ENCODE measurements at regions not wholly inside any gene's neighbourhood (a gene's known extent, or its start where the extent isn't known, plus 50 kb on each side); places are given as distances from the start of the nearest gene placed in this dataset.
"Not testable (repeated sequence)": the region's sequence is repeated elsewhere in the genome, so short reads cannot be mapped to it uniquely, and the experiment has no call there.

DNA sequence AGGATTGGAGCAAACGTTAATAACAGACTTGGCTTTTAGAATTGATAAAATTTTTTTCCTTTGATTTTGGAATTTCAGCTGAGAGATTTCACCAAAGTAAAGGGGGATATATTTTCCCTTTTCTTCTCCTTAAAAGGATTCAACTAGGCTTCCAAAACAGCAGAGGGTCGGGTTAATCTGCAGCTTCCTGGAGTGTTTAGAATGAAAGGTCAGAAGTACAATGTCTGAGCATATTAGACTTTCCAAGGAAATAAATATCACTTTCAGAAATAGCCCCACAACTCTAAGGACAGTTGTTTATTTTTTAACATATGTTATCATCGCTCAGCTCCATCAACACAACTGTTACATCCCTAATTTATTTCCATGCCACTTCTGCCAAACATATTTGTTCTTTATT, 1532.9 kb upstream of the RAG2 start:
- no peak overlapping the region for H3K4me3 ChIP-seq (replicated peaks; ENCODE audit: insufficient read depth, low read length)
- H3K27me3 ChIP-seq (ENCODE audit: insufficient read depth, poor library complexity, severe bottlenecking), result no peaks in the 10 kb centered on the region
- no peak for TF ChIP-seq SPI1 (IDR thresholded peaks at IDR 0.05; ENCODE audit: borderline replicate concordance, low read depth)
- no peak for TF ChIP-seq POLR2AphosphoS5 (IDR thresholded peaks at IDR 0.05; ENCODE audit: low read depth)
- TF ChIP-seq, protein P1, sequence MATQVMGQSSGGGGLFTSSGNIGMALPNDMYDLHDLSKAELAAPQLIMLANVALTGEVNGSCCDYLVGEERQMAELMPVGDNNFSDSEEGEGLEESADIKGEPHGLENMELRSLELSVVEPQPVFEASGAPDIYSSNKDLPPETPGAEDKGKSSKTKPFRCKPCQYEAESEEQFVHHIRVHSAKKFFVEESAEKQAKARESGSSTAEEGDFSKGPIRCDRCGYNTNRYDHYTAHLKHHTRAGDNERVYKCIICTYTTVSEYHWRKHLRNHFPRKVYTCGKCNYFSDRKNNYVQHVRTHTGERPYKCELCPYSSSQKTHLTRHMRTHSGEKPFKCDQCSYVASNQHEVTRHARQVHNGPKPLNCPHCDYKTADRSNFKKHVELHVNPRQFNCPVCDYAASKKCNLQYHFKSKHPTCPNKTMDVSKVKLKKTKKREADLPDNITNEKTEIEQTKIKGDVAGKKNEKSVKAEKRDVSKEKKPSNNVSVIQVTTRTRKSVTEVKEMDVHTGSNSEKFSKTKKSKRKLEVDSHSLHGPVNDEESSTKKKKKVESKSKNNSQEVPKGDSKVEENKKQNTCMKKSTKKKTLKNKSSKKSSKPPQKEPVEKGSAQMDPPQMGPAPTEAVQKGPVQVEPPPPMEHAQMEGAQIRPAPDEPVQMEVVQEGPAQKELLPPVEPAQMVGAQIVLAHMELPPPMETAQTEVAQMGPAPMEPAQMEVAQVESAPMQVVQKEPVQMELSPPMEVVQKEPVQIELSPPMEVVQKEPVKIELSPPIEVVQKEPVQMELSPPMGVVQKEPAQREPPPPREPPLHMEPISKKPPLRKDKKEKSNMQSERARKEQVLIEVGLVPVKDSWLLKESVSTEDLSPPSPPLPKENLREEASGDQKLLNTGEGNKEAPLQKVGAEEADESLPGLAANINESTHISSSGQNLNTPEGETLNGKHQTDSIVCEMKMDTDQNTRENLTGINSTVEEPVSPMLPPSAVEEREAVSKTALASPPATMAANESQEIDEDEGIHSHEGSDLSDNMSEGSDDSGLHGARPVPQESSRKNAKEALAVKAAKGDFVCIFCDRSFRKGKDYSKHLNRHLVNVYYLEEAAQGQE (IDR thresholded peaks at IDR 0.05; ENCODE audit: insufficient replicate concordance, low read depth), result no peak
- TF ChIP-seq, protein P2, sequence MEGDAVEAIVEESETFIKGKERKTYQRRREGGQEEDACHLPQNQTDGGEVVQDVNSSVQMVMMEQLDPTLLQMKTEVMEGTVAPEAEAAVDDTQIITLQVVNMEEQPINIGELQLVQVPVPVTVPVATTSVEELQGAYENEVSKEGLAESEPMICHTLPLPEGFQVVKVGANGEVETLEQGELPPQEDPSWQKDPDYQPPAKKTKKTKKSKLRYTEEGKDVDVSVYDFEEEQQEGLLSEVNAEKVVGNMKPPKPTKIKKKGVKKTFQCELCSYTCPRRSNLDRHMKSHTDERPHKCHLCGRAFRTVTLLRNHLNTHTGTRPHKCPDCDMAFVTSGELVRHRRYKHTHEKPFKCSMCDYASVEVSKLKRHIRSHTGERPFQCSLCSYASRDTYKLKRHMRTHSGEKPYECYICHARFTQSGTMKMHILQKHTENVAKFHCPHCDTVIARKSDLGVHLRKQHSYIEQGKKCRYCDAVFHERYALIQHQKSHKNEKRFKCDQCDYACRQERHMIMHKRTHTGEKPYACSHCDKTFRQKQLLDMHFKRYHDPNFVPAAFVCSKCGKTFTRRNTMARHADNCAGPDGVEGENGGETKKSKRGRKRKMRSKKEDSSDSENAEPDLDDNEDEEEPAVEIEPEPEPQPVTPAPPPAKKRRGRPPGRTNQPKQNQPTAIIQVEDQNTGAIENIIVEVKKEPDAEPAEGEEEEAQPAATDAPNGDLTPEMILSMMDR (IDR thresholded peaks at IDR 0.05; ENCODE audit: insufficient read depth, low read length), result no peak
- TF ChIP-seq GABPA (IDR thresholded peaks at IDR 0.05; ENCODE audit: low read depth), result no peak
- no peak for DNase-seq (ENCODE audit: low read depth in 1 of 2, low spot score in 1 of 2)
- no peak overlapping the region for H3K27ac ChIP-seq (replicated peaks)

DNA sequence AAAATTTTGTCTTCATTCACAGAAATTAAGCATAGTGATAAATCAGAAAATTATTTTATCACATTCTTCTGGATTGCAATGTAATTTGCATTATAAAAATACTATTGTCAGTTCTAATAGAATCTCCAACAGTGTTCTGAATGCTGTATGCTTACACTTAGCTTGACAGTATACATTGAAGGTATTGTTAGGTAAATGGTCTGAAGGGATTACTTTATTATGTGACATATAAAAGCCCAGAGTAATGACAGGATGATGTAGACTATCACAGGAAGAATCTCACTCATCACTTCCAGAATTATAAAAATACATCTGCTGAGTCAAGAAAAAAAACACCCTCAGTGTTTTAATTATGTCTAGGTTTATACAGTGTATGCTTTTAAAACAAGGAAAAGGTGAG, 1532.5 kb upstream of the RAG2 start:
- Histone ChIP-seq H3K27me3 (ENCODE audit: insufficient read depth, poor library complexity, severe bottlenecking) (no peaks in the 10 kb centered on the region), H3K27ac (replicated peaks) (no peak overlapping the region), H3K4me3 (replicated peaks; ENCODE audit: insufficient read depth, low read length) (no peak overlapping the region)
- TF ChIP-seq POLR2AphosphoS5 (IDR thresholded peaks at IDR 0.05; ENCODE audit: low read depth) (no peak), GABPA (IDR thresholded peaks at IDR 0.05; ENCODE audit: low read depth) (no peak), SPI1 (IDR thresholded peaks at IDR 0.05; ENCODE audit: borderline replicate concordance, low read depth) (no peak)
- TF ChIP-seq, protein P1 (IDR thresholded peaks at IDR 0.05; ENCODE audit: insufficient replicate concordance, low read depth), result no peak
- TF ChIP-seq, protein P2 (IDR thresholded peaks at IDR 0.05; ENCODE audit: insufficient read depth, low read length), result no peak
- DNase-seq (ENCODE audit: low read depth in 1 of 2, low spot score in 1 of 2), result no peak

DNA sequence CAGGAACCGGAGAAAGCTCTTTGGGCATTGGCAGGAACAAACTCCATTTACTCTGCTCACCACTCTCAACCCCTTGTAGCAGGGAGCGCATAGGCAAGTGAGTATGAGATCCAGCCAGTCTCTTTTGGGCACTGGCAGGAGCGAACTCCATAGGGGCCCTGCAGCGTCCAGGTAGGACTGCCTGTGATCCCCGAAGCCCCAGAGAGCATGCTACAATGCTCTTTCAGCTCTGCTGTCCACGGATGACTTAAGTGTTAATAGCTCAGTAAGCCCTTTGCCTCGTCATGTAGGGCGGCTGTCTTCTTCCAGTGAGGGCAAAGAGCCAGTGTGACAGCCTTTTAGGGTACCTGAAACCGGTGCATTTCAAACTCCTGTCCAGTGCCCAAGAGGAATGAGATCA, 1525.6 kb upstream of the RAG2 start:
- TF ChIP-seq GABPA (IDR thresholded peaks at IDR 0.05; ENCODE audit: low read depth) (no peak), POLR2AphosphoS5 (IDR thresholded peaks at IDR 0.05; ENCODE audit: low read depth) (no peak), SPI1 (IDR thresholded peaks at IDR 0.05; ENCODE audit: borderline replicate concordance, low read depth) (no peak)
- TF ChIP-seq, protein P2 (IDR thresholded peaks at IDR 0.05; ENCODE audit: insufficient read depth, low read length), result no peak
- TF ChIP-seq, protein P1 (IDR thresholded peaks at IDR 0.05; ENCODE audit: insufficient replicate concordance, low read depth), result no peak
- DNase-seq (ENCODE audit: low read depth in 1 of 2, low spot score in 1 of 2), result no peak
- Histone ChIP-seq H3K4me3 (replicated peaks; ENCODE audit: insufficient read depth, low read length) (no peak overlapping the region), H3K27me3 (ENCODE audit: insufficient read depth, poor library complexity, severe bottlenecking) (no peaks in the 10 kb centered on the region), H3K27ac (replicated peaks) (no peak overlapping the region)

DNA sequence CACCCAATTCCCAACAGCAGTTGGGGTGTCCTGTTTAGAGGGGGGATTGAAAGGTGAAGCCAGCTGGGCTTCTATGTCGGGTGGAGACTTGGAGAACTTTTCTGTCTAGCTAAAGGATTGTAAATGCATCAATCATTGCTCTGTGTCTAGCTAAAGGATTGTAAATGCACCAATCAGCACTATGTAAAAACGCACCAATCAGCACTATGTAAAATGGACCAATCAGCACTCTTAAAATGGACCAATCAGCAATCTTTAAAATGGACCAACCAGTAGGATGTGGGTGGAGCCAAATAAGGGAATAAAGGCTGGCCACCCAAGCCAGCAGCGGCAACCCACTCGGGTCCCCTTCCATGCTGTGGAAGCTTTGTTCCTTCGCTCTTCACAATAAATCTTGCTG, 1518.6 kb upstream of the RAG2 start:
- not testable (repeated sequence) for DNase-seq (ENCODE audit: low read depth in 1 of 2, low spot score in 1 of 2); H3K27me3 ChIP-seq (ENCODE audit: insufficient read depth, poor library complexity, severe bottlenecking); H3K27ac ChIP-seq (replicated peaks)

DNA sequence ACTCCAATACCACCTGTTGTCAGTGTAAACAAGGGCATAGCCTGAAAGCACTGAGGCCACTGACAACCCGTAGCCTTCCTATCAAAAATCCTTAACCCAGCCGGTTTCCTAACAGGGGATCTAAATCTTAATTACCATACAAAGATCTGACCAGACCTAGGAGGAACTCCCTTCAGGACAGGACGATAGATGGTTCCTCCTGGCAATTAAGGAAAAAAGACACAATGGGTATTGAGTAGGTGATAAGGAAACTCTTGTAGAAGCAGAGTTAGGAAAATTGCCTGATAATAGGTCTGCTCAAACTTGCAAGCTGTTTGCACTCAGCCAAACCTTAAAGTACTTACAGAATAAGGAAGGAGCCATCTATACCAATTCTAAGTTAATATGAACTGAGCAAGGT, 1517.3 kb upstream of the RAG2 start:
- H3K4me3 ChIP-seq (replicated peaks; ENCODE audit: insufficient read depth, low read length); H3K27me3 ChIP-seq (ENCODE audit: insufficient read depth, poor library complexity, severe bottlenecking); H3K27ac ChIP-seq (replicated peaks); DNase-seq (ENCODE audit: low read depth in 1 of 2, low spot score in 1 of 2): not testable (repeated sequence)

More for the DNA sequence above, 1518.6 kb upstream of the RAG2 start:
- H3K4me3 ChIP-seq (replicated peaks; ENCODE audit: insufficient read depth, low read length), result not testable (repeated sequence)

All from HL-60 (cell line).